GM06990 (cell line): ENCODE measurements at regions not wholly inside any gene's neighbourhood (a gene's known extent, or its start where the extent isn't known, plus 50 kb on each side); places are given as distances from the start of the nearest gene placed in this dataset.

Source experiments
- DNase-seq: peaks from one replicate; pipeline ENCODE4 v3.0.0-alpha.2; 2011; ENCODE audit not compliant: insufficient read length; ENCODE audit errors: extremely low read depth
- H3K27me3 ChIP-seq: replicated peaks from 2 replicates; pipeline ENCODE4 v1.6.0; 2011; ENCODE audit warnings: low read length; ENCODE audit not compliant: control insufficient read depth, insufficient read depth
- H3K36me3 ChIP-seq: 2 replicates; pipeline ENCODE4 v1.5.1; 2011; ENCODE audit warnings: low read length; ENCODE audit not compliant: control insufficient read depth, insufficient read depth
- H3K4me3 ChIP-seq: replicated peaks from 2 replicates; pipeline ENCODE4 v1.5.1; 2011; ENCODE audit warnings: low read depth, mild to moderate bottlenecking, control low read depth, low read length
- TF ChIP-seq, protein P1 (sequence below): IDR thresholded peaks from 2 replicates; pipeline ENCODE4 v1.5.1; 2011; ENCODE audit warnings: low read length, control low read depth, mild to moderate bottlenecking, inconsistent platforms; ENCODE audit not compliant: insufficient read depth, poor library complexity, severe bottlenecking

DNA sequence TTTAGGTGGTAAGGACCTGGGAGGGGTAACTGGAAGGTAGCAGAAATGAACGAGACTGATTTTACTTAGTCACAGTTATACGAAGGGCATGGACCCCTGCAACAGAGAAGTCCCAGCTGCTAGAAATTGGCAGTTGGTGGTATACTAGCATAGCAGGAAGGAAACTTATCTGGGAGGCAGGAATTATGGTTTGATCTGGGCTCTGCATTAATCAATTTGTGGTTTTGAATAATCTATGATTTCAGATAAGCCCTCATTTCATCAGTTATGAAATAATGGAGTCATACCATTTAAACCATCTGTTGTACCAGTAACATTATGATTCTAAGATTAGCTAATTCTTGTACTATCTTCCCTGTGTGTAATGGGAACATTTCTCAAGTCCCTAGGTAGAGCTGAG is 54.0 kb upstream of the TMEM229A start:
- no peak overlapping the region for H3K4me3 ChIP-seq
- no peaks in the 10 kb centered on the region for H3K36me3 ChIP-seq
- TF ChIP-seq, protein P1, sequence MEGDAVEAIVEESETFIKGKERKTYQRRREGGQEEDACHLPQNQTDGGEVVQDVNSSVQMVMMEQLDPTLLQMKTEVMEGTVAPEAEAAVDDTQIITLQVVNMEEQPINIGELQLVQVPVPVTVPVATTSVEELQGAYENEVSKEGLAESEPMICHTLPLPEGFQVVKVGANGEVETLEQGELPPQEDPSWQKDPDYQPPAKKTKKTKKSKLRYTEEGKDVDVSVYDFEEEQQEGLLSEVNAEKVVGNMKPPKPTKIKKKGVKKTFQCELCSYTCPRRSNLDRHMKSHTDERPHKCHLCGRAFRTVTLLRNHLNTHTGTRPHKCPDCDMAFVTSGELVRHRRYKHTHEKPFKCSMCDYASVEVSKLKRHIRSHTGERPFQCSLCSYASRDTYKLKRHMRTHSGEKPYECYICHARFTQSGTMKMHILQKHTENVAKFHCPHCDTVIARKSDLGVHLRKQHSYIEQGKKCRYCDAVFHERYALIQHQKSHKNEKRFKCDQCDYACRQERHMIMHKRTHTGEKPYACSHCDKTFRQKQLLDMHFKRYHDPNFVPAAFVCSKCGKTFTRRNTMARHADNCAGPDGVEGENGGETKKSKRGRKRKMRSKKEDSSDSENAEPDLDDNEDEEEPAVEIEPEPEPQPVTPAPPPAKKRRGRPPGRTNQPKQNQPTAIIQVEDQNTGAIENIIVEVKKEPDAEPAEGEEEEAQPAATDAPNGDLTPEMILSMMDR = no peak
- no peak for DNase-seq
- no peaks in the 10 kb centered on the region for H3K27me3 ChIP-seq

DNA sequence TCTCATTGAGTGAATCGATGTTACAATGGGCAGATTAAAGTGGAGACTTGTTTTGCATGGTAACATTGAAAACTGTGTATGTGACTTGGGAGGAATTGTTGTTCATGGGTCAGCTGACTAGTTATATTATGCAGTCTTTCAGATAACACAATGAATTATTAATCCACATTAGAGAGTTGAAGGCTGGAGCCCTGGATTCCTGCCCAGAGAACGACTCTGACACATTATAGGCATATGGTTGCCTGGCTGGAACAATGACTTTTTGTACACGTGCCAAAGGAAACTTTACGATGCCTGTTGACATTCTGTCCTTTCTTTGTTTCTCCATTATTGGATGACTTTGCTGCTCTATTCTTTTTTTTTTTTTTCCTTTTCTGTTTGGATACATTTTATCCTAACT is 52.3 kb upstream of the TMEM229A start:
- DNase-seq = no peak
- H3K4me3 ChIP-seq = no peak overlapping the region
- TF ChIP-seq, protein P1 = no peak
- H3K27me3 ChIP-seq = no peaks in the 10 kb centered on the region
- H3K36me3 ChIP-seq = no peaks in the 10 kb centered on the region

DNA sequence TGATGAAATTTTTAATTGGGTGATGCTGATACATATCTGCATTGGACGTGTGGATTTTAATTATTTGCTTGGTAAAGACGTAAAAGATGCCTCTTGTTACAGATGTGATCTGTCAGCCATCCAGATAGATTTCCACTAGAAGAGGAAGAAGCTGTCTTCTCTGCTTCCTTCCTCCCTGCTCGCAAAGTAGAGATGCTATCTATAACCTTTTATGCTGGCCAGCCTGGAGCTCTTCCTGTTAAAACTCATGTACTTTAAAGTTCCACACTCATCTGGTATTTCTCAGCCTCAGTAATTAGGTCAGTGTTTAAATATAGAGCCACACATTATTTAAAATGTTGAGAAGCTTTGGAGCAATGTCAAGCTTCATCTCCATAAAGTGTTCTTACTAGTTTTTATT is 51.2 kb upstream of the TMEM229A start:
- TF ChIP-seq, protein P1 = no peak
- no peak for DNase-seq
- H3K4me3 ChIP-seq = no peak overlapping the region
- H3K36me3 ChIP-seq = no peaks in the 10 kb centered on the region
- no peaks in the 10 kb centered on the region for H3K27me3 ChIP-seq
